ENCODE measurements at regions not wholly inside any gene's neighbourhood (a gene's known extent, or its start where the extent isn't known, plus 50 kb on each side); places are given as distances from the start of the nearest gene placed in this dataset.

DNA sequence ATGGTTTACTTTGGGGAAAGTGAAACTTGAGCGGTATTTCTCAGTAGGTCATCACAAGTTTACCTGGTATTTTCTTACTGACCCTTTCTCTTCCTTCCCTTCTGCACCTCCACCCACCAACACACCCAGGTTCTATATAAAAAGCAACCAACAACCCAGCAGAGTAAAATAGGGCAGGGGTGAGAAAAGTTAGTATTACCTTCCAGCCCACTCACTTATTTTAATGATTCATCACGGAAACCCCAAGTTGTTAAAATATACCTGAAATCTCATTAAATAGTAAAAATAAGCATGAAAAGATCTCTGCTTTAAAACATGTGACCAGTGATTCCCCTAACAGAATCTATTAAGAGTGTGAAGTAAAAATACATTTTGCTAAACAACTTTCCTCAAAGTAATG is 306.1 kb downstream of the ZEB2 start:
- CTCF ChIA-PET = interaction anchor here (0.6 to 1.5 kb wide), 2 partner anchors 13 to 573 kb away, joined by 3 to 4 read pairs; no protein-coding TSS in a partner anchor
- Histone ChIP-seq H3K27me3 (ENCODE audit: control insufficient read depth, insufficient read depth, low read length) (no peaks in the 10 kb centered on the region), H3K4me3 (ENCODE audit: low read depth, low read length) (no peak overlapping the region), H3K27ac (ENCODE audit: low read depth, low read length) (no peak overlapping the region), H3K9me3 (ENCODE audit: control insufficient read depth, insufficient read depth, low read length) (no peaks in the 10 kb centered on the region)
- no peak for DNase-seq (ENCODE audit: low read depth, low spot score)
- no peak for TF ChIP-seq CTCF (IDR thresholded peaks at IDR 0.05; ENCODE audit: low read depth, low read length)
- POLR2A ChIA-PET = no interaction called here

DNA sequence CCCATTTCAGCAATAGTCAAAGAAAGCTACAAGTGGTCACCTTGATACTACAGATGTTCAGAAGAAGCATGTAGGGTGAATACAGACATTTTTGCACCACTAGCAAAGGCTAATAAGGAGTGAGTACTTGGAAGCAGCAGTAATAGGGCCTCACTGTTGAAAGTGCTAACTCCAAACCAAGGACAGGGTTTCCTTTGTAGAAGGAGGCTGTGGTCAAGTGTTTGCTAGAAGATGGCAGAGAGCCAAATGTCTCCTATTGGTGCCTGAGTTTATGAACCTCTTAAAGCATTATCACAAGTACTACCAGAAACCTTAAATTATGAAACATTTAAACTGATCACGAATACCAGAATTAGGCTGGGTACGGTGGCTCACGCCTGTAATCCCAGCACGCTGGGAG is 308.1 kb downstream of the ZEB2 start:
- H3K9me3 ChIP-seq (ENCODE audit: control insufficient read depth, insufficient read depth, low read length) = no peaks in the 10 kb centered on the region
- no peak overlapping the region for H3K4me3 ChIP-seq (ENCODE audit: low read depth, low read length)
- TF ChIP-seq CTCF (IDR thresholded peaks at IDR 0.05; ENCODE audit: low read depth, low read length) = no peak
- ChIA-PET POLR2A (no interaction called here), CTCF (interaction anchor here (0.6 to 1.1 kb wide), 2 partner anchors 36 to 699 kb away, joined by 3 to 7 read pairs; no protein-coding TSS in a partner anchor)
- H3K27ac ChIP-seq (ENCODE audit: low read depth, low read length) = no peak overlapping the region
- DNase-seq (ENCODE audit: low read depth, low spot score) = no peak
- no peaks in the 10 kb centered on the region for H3K27me3 ChIP-seq (ENCODE audit: control insufficient read depth, insufficient read depth, low read length)

GRCh38 chr2:144211065-144211464 is 308.9 kb downstream of the ZEB2 start:
- no peak for DNase-seq (ENCODE audit: low read depth, low spot score)
- no peaks in the 10 kb centered on the region for H3K9me3 ChIP-seq (ENCODE audit: control insufficient read depth, insufficient read depth, low read length)
- POLR2A ChIA-PET = no interaction called here
- TF ChIP-seq CTCF (IDR thresholded peaks at IDR 0.05; ENCODE audit: low read depth, low read length) = no peak
- no peak overlapping the region for H3K27ac ChIP-seq (ENCODE audit: low read depth, low read length)
- no peaks in the 10 kb centered on the region for H3K27me3 ChIP-seq (ENCODE audit: control insufficient read depth, insufficient read depth, low read length)
- no peak overlapping the region for H3K4me3 ChIP-seq (ENCODE audit: low read depth, low read length)
- CTCF ChIA-PET = interaction anchor here (0.6 to 1.1 kb wide), 3 partner anchors 35 to 698 kb away, joined by 3 to 7 read pairs (median 4); no protein-coding TSS in a partner anchor

GRCh38 chr2:144210076-144210475 is 309.8 kb downstream of the ZEB2 start:
- Histone ChIP-seq H3K4me3 (ENCODE audit: low read depth, low read length) (no peak overlapping the region), H3K27ac (ENCODE audit: low read depth, low read length) (no peak overlapping the region), H3K27me3 (ENCODE audit: control insufficient read depth, insufficient read depth, low read length) (no peaks in the 10 kb centered on the region), H3K9me3 (ENCODE audit: control insufficient read depth, insufficient read depth, low read length) (no peaks in the 10 kb centered on the region)
- ChIA-PET CTCF (no interaction called here), POLR2A (no interaction called here)
- TF ChIP-seq CTCF (IDR thresholded peaks at IDR 0.05; ENCODE audit: low read depth, low read length) = no peak
- DNase-seq (ENCODE audit: low read depth, low spot score) = no peak

GRCh38 chr2:144208924-144209323 is 311.0 kb downstream of the ZEB2 start:
- POLR2A ChIA-PET = no interaction called here
- TF ChIP-seq CTCF (IDR thresholded peaks at IDR 0.05; ENCODE audit: low read depth, low read length) = no peak
- H3K4me3 ChIP-seq (ENCODE audit: low read depth, low read length) = no peak overlapping the region
- CTCF ChIA-PET = interaction anchor here (0.5 kb wide), 1 partner anchor 118 kb away, joined by 4 read pairs; no protein-coding TSS in a partner anchor
- DNase-seq (ENCODE audit: low read depth, low spot score) = no peak
- no peak overlapping the region for H3K27ac ChIP-seq (ENCODE audit: low read depth, low read length)
- H3K27me3 ChIP-seq (ENCODE audit: control insufficient read depth, insufficient read depth, low read length) = no peaks in the 10 kb centered on the region
- H3K9me3 ChIP-seq (ENCODE audit: control insufficient read depth, insufficient read depth, low read length) = no peaks in the 10 kb centered on the region
